ENCODE measurements at regions not wholly inside any gene's neighbourhood (a gene's known extent, or its start where the extent isn't known, plus 50 kb on each side); places are given as distances from the start of the nearest gene placed in this dataset.
A peak's percentile ranks its signal among the peaks of the same experiment; 100 is the strongest.
"Not testable (repeated sequence)": the region's sequence is repeated elsewhere in the genome, so short reads cannot be mapped to it uniquely, and the experiment has no call there.

GRCh38 chrY:17511984-17512383, 368.0 kb downstream of the CDY2B start:
- H3K4me3 ChIP-seq; H3K9me3 ChIP-seq; H3K36me3 ChIP-seq; H3K4me1 ChIP-seq; H3K27me3 ChIP-seq; H3K27ac ChIP-seq; intact Hi-C loops (cut with DNase I; ENCODE audit: low total_unique reads); DNase-seq: not testable (repeated sequence)

GRCh38 chrY:17511476-17511875, 368.5 kb downstream of the CDY2B start:
- H3K9me3 ChIP-seq; H3K27me3 ChIP-seq; H3K4me3 ChIP-seq; H3K4me1 ChIP-seq; H3K36me3 ChIP-seq; intact Hi-C loops (cut with DNase I; ENCODE audit: low total_unique reads); DNase-seq; H3K27ac ChIP-seq: not testable (repeated sequence)

- H3K4me3 ChIP-seq; H3K4me1 ChIP-seq; intact Hi-C loops (cut with DNase I; ENCODE audit: low total_unique reads); H3K9me3 ChIP-seq; H3K36me3 ChIP-seq; H3K27ac ChIP-seq; H3K27me3 ChIP-seq; DNase-seq: not testable (repeated sequence)
Observed at GRCh38 chrY:17505834-17506233, 374.2 kb downstream of the CDY2B start.

GRCh38 chrY:17484763-17485162, 395.3 kb downstream of the CDY2B start:
- DNase-seq: not testable (repeated sequence)

GRCh38 chrY:17484157-17484556, 395.9 kb downstream of the CDY2B start:
- H3K27me3 ChIP-seq; intact Hi-C loops (cut with DNase I; ENCODE audit: low total_unique reads); H3K4me3 ChIP-seq; DNase-seq; H3K9me3 ChIP-seq; H3K27ac ChIP-seq; H3K4me1 ChIP-seq; H3K36me3 ChIP-seq: not testable (repeated sequence)

More at GRCh38 chrY:17484763-17485162, 395.3 kb downstream of the CDY2B start:
- H3K36me3 ChIP-seq; H3K9me3 ChIP-seq; H3K27ac ChIP-seq; intact Hi-C loops (cut with DNase I; ENCODE audit: low total_unique reads); H3K4me1 ChIP-seq; H3K27me3 ChIP-seq; H3K4me3 ChIP-seq: not testable (repeated sequence)

- H3K4me1 ChIP-seq; H3K27me3 ChIP-seq; H3K36me3 ChIP-seq; H3K27ac ChIP-seq; intact Hi-C loops (cut with DNase I; ENCODE audit: low total_unique reads); H3K9me3 ChIP-seq; H3K4me3 ChIP-seq; DNase-seq: not testable (repeated sequence)
Observed at GRCh38 chrY:17481389-17482022, 398.5 kb downstream of the CDY2B start.

- DNase-seq; intact Hi-C loops (cut with DNase I; ENCODE audit: low total_unique reads): not testable (repeated sequence)
Observed at GRCh38 chrY:17472068-17472467, 408.0 kb downstream of the CDY2B start.

GRCh38 chrY:17459753-17460152, 420.3 kb downstream of the CDY2B start:
- DNase-seq; intact Hi-C loops (cut with DNase I; ENCODE audit: low total_unique reads); H3K4me3 ChIP-seq; H3K9me3 ChIP-seq; H3K36me3 ChIP-seq; H3K4me1 ChIP-seq; H3K27ac ChIP-seq; H3K27me3 ChIP-seq: not testable (repeated sequence)

More at GRCh38 chrY:17472068-17472467, 408.0 kb downstream of the CDY2B start:
- not testable (repeated sequence) for H3K4me1 ChIP-seq, H3K27me3 ChIP-seq, H3K27ac ChIP-seq, H3K4me3 ChIP-seq, H3K36me3 ChIP-seq, H3K9me3 ChIP-seq

GRCh38 chrY:17430570-17431166, 449.4 kb downstream of the CDY2B start:
- Histone ChIP-seq H3K4me3 (no peak overlapping the region), H3K36me3 (no peaks in the 10 kb centered on the region), H3K27ac (no peak overlapping the region), H3K27me3 (no peaks in the 10 kb centered on the region), H3K9me3 (no peaks in the 10 kb centered on the region), H3K4me1 (no peaks in the 10 kb centered on the region)
- intact Hi-C loops (cut with DNase I; ENCODE audit: low total_unique reads): no loop called here
- TF ChIP-seq CTCF (IDR thresholded peaks at IDR 0.05): peak; percentile 11 to 29
- no peak for DNase-seq
